ENCODE measurements at regions not wholly inside any gene's neighbourhood (a gene's known extent, or its start where the extent isn't known, plus 50 kb on each side); places are given as distances from the start of the nearest gene placed in this dataset.

- no peaks in the 10 kb centered on the region for H3K36me3 Mint-ChIP-seq (ENCODE audit: unreplicated experiment)
- H3K9me3 Mint-ChIP-seq (ENCODE audit: unreplicated experiment): no peaks in the 10 kb centered on the region
- no peaks in the 10 kb centered on the region for H3K4me1 Mint-ChIP-seq (ENCODE audit: unreplicated experiment)
- no peak overlapping the region for H3K4me3 Mint-ChIP-seq (ENCODE audit: unreplicated experiment)
- H3K27me3 Mint-ChIP-seq (ENCODE audit: unreplicated experiment): peaks cover 24% of the 10 kb centered on the region
- TF ChIP-seq, protein P1, sequence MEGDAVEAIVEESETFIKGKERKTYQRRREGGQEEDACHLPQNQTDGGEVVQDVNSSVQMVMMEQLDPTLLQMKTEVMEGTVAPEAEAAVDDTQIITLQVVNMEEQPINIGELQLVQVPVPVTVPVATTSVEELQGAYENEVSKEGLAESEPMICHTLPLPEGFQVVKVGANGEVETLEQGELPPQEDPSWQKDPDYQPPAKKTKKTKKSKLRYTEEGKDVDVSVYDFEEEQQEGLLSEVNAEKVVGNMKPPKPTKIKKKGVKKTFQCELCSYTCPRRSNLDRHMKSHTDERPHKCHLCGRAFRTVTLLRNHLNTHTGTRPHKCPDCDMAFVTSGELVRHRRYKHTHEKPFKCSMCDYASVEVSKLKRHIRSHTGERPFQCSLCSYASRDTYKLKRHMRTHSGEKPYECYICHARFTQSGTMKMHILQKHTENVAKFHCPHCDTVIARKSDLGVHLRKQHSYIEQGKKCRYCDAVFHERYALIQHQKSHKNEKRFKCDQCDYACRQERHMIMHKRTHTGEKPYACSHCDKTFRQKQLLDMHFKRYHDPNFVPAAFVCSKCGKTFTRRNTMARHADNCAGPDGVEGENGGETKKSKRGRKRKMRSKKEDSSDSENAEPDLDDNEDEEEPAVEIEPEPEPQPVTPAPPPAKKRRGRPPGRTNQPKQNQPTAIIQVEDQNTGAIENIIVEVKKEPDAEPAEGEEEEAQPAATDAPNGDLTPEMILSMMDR (IDR thresholded peaks at IDR 0.05): no peak
- no peak overlapping the region for H3K27ac Mint-ChIP-seq (ENCODE audit: unreplicated experiment)
- DNase-seq (ENCODE audit: extremely low spot score, unreplicated experiment): no peak
These were observed 336.9 kb upstream of the RSPO3 start for GRCh38 chr6:126781582-126781981.

GRCh38 chr6:126784161-126784790 lies 334.2 kb upstream of the RSPO3 start:
- no peak for DNase-seq (ENCODE audit: extremely low spot score, unreplicated experiment)
- Mint-ChIP-seq H3K27ac (ENCODE audit: unreplicated experiment) (no peak overlapping the region), H3K4me1 (ENCODE audit: unreplicated experiment) (no peaks in the 10 kb centered on the region), H3K27me3 (ENCODE audit: unreplicated experiment) (peaks cover 20% of the 10 kb centered on the region), H3K36me3 (ENCODE audit: unreplicated experiment) (no peaks in the 10 kb centered on the region), H3K4me3 (ENCODE audit: unreplicated experiment) (no peak overlapping the region), H3K9me3 (ENCODE audit: unreplicated experiment) (no peaks in the 10 kb centered on the region)
- TF ChIP-seq, protein P1 (IDR thresholded peaks at IDR 0.05): no peak

- Mint-ChIP-seq H3K4me3 (ENCODE audit: unreplicated experiment) (no peak overlapping the region), H3K36me3 (ENCODE audit: unreplicated experiment) (no peaks in the 10 kb centered on the region), H3K27ac (ENCODE audit: unreplicated experiment) (no peak overlapping the region), H3K27me3 (ENCODE audit: unreplicated experiment) (peaks cover 13% of the 10 kb centered on the region), H3K9me3 (ENCODE audit: unreplicated experiment) (no peaks in the 10 kb centered on the region), H3K4me1 (ENCODE audit: unreplicated experiment) (no peaks in the 10 kb centered on the region)
- TF ChIP-seq, protein P1 (IDR thresholded peaks at IDR 0.05): no peak
- DNase-seq (ENCODE audit: extremely low spot score, unreplicated experiment): no peak
These were observed 332.2 kb upstream of the RSPO3 start for GRCh38 chr6:126786262-126786661.

GRCh38 chr6:126787635-126788034 lies 330.8 kb upstream of the RSPO3 start:
- no peak overlapping the region for H3K27ac Mint-ChIP-seq (ENCODE audit: unreplicated experiment)

DNA sequence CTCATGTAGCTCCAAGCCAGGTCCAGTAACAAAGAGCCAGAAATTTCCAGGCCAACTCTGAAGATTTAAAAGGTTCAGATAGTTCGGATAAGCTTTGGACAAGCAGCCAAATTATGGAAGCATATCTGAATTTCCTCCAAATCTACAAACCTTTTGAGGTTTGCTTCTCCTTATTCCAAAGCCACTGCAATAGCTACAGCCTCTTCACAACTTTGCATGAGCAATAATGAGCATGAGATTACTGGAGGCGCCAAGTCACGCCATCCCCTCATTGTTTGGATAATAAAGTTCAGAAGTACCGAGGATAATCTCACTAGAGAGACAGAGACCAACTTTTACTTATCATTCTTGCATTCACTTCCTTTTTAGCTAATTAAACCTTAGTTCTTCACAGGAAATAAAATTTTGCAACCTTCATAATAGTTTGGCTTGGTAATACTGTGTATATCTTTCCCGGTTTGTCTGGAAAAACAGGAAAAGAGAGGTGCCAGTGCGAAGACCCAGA lies 329.6 kb upstream of the RSPO3 start:
- peaks cover 9% of the 10 kb centered on the region for H3K4me1 Mint-ChIP-seq (ENCODE audit: unreplicated experiment)
- no peaks in the 10 kb centered on the region for H3K9me3 Mint-ChIP-seq (ENCODE audit: unreplicated experiment)
- DNase-seq (ENCODE audit: extremely low spot score, unreplicated experiment): no peak
- TF ChIP-seq, protein P1 (IDR thresholded peaks at IDR 0.05): no peak
- no peaks in the 10 kb centered on the region for H3K36me3 Mint-ChIP-seq (ENCODE audit: unreplicated experiment)
- peaks cover 4% of the 10 kb centered on the region for H3K27me3 Mint-ChIP-seq (ENCODE audit: unreplicated experiment)
- H3K4me3 Mint-ChIP-seq (ENCODE audit: unreplicated experiment): no peak overlapping the region
- no peak overlapping the region for H3K27ac Mint-ChIP-seq (ENCODE audit: unreplicated experiment)

More at GRCh38 chr6:126787635-126788034, 330.8 kb upstream of the RSPO3 start:
- Mint-ChIP-seq H3K4me1 (ENCODE audit: unreplicated experiment) (peaks cover 6% of the 10 kb centered on the region), H3K4me3 (ENCODE audit: unreplicated experiment) (no peak overlapping the region), H3K9me3 (ENCODE audit: unreplicated experiment) (no peaks in the 10 kb centered on the region), H3K27me3 (ENCODE audit: unreplicated experiment) (peaks cover 10% of the 10 kb centered on the region), H3K36me3 (ENCODE audit: unreplicated experiment) (no peaks in the 10 kb centered on the region)
- no peak for DNase-seq (ENCODE audit: extremely low spot score, unreplicated experiment)
- TF ChIP-seq, protein P1 (IDR thresholded peaks at IDR 0.05): no peak

All from osteocyte (in vitro differentiated cells).